Immature natural killer cell (primary cell): ENCODE measurements at regions not wholly inside any gene's neighbourhood (a gene's known extent, or its start where the extent isn't known, plus 50 kb on each side); places are given as distances from the start of the nearest gene placed in this dataset.

Experiments
- DNase-seq, 3 donors: peaks; one replicate each; pipeline ENCODE4 v3.0.0; 2022; ENCODE audit warnings: mixed read lengths in 1 of 3
- H3K27ac Mint-ChIP-seq, 6 donors: one replicate each; pipeline ENCODE4 v1.8.0; 2020; ENCODE audit warnings: mixed read lengths in 6 of 6, mild to moderate bottlenecking in 5 of 6, inconsistent platforms in 4 of 6, moderate library complexity in 3 of 6
- H3K27me3 Mint-ChIP-seq, 3 donors: one replicate each; pipeline ENCODE4 v1.8.0; 2020 to 2021; ENCODE audit warnings: low read depth in 3 of 3, mild to moderate bottlenecking in 3 of 3, mixed read lengths in 3 of 3, moderate library complexity in 3 of 3, inconsistent platforms in 1 of 3
- H3K36me3 Mint-ChIP-seq, 3 donors: one replicate each; pipeline ENCODE4 v1.8.0; 2020; ENCODE audit warnings: mixed read lengths in 3 of 3, inconsistent platforms in 2 of 3, mild to moderate bottlenecking in 2 of 3
- H3K4me1 Mint-ChIP-seq, 2 donors: one replicate each; pipeline ENCODE4 v1.8.0; 2020; ENCODE audit warnings: inconsistent platforms in 2 of 2, mild to moderate bottlenecking in 2 of 2, mixed read lengths in 2 of 2, moderate library complexity in 1 of 2
- H3K4me3 Mint-ChIP-seq, 5 donors: one replicate each; pipeline ENCODE4 v1.8.0; 2020; ENCODE audit warnings: mild to moderate bottlenecking in 5 of 5, mixed read lengths in 5 of 5, inconsistent platforms in 3 of 5, moderate library complexity in 3 of 5
- H3K9me3 Mint-ChIP-seq, 6 donors: one replicate each; pipeline ENCODE4 v1.8.0; 2020; ENCODE audit warnings: mild to moderate bottlenecking in 6 of 6, mixed read lengths in 6 of 6, inconsistent platforms in 4 of 6, moderate library complexity in 3 of 6

GRCh38 chr4:160193787-160194186, 1090.9 kb downstream of the RAPGEF2 start:
- no peak overlapping the region for H3K27ac Mint-ChIP-seq
- H3K36me3 Mint-ChIP-seq, result no peaks in the 10 kb centered on the region
- H3K9me3 Mint-ChIP-seq, result peaks cover 5 to 33% (median 14%) of the 10 kb centered on the region in 6 donors
- no peak for DNase-seq
- H3K27me3 Mint-ChIP-seq, result no peaks in the 10 kb centered on the region
- no peaks in the 10 kb centered on the region for H3K4me1 Mint-ChIP-seq
- no peak overlapping the region for H3K4me3 Mint-ChIP-seq

GRCh38 chr4:160194716-160195115, 1091.8 kb downstream of the RAPGEF2 start:
- no peak overlapping the region for H3K4me3 Mint-ChIP-seq
- H3K36me3 Mint-ChIP-seq, result no peaks in the 10 kb centered on the region
- peaks cover 5 to 42% (median 18%) of the 10 kb centered on the region in 6 donors for H3K9me3 Mint-ChIP-seq
- H3K27me3 Mint-ChIP-seq, result no peaks in the 10 kb centered on the region
- H3K4me1 Mint-ChIP-seq, result no peaks in the 10 kb centered on the region
- no peak overlapping the region for H3K27ac Mint-ChIP-seq
- no peak for DNase-seq

- no peak overlapping the region for H3K4me3 Mint-ChIP-seq
- no peaks in the 10 kb centered on the region for H3K4me1 Mint-ChIP-seq
- H3K9me3 Mint-ChIP-seq, result peaks cover 7 to 42% (median 24%) of the 10 kb centered on the region in 6 donors
- peaks cover 0 to 1% (median 0%) of the 10 kb centered on the region in 3 donors for H3K27me3 Mint-ChIP-seq
- DNase-seq, result no peak
- no peak overlapping the region for H3K27ac Mint-ChIP-seq
- H3K36me3 Mint-ChIP-seq, result no peaks in the 10 kb centered on the region
These were observed 1099.9 kb downstream of the RAPGEF2 start for GRCh38 chr4:160202802-160203201.

- no peak overlapping the region for H3K4me3 Mint-ChIP-seq
- H3K27ac Mint-ChIP-seq, result no peak overlapping the region
- H3K27me3 Mint-ChIP-seq, result no peaks in the 10 kb centered on the region
- no peaks in the 10 kb centered on the region for H3K36me3 Mint-ChIP-seq
- no peak for DNase-seq
- H3K9me3 Mint-ChIP-seq, result peaks cover 3 to 24% (median 12%) of the 10 kb centered on the region in 6 donors
- no peaks in the 10 kb centered on the region for H3K4me1 Mint-ChIP-seq
These were observed 1109.2 kb downstream of the RAPGEF2 start for GRCh38 chr4:160212078-160212477.

GRCh38 chr4:160213366-160213765, 1110.5 kb downstream of the RAPGEF2 start:
- peaks cover 3 to 32% (median 21%) of the 10 kb centered on the region in 6 donors for H3K9me3 Mint-ChIP-seq
- H3K27ac Mint-ChIP-seq, result no peak overlapping the region
- no peaks in the 10 kb centered on the region for H3K36me3 Mint-ChIP-seq
- H3K4me3 Mint-ChIP-seq, result no peak overlapping the region
- H3K4me1 Mint-ChIP-seq, result no peaks in the 10 kb centered on the region
- DNase-seq, result no peak
- no peaks in the 10 kb centered on the region for H3K27me3 Mint-ChIP-seq

- Mint-ChIP-seq H3K9me3 (peaks cover 7 to 56% (median 36%) of the 10 kb centered on the region in 6 donors), H3K4me1 (no peaks in the 10 kb centered on the region), H3K4me3 (no peak overlapping the region), H3K27ac (no peak overlapping the region), H3K27me3 (no peaks in the 10 kb centered on the region), H3K36me3 (peaks cover 0 to 4% (median 0%) of the 10 kb centered on the region in 3 donors)
- DNase-seq, result no peak
These were observed 1114.5 kb downstream of the RAPGEF2 start for GRCh38 chr4:160217352-160217751.

- Mint-ChIP-seq H3K9me3 (peaks cover 10 to 61% (median 25%) of the 10 kb centered on the region in 6 donors), H3K4me1 (no peaks in the 10 kb centered on the region), H3K4me3 (no peak overlapping the region), H3K36me3 (peaks cover 0 to 4% (median 0%) of the 10 kb centered on the region in 3 donors), H3K27me3 (peaks cover 0 to 5% (median 0%) of the 10 kb centered on the region in 3 donors), H3K27ac (no peak overlapping the region)
- DNase-seq, result no peak
These were observed 1121.2 kb downstream of the RAPGEF2 start for GRCh38 chr4:160224049-160224448.

GRCh38 chr4:160233141-160233540, 1130.3 kb downstream of the RAPGEF2 start:
- H3K4me3 Mint-ChIP-seq, result no peak overlapping the region
- H3K27ac Mint-ChIP-seq, result no peak overlapping the region
- peaks cover 0 to 4% (median 0%) of the 10 kb centered on the region in 3 donors for H3K36me3 Mint-ChIP-seq
- H3K4me1 Mint-ChIP-seq, result no peaks in the 10 kb centered on the region
- no peak for DNase-seq
- H3K9me3 Mint-ChIP-seq, result peaks cover 3 to 58% (median 24%) of the 10 kb centered on the region in 6 donors
- no peaks in the 10 kb centered on the region for H3K27me3 Mint-ChIP-seq

GRCh38 chr4:160235285-160235684, 1132.4 kb downstream of the RAPGEF2 start:
- Mint-ChIP-seq H3K27me3 (no peaks in the 10 kb centered on the region), H3K27ac (no peak overlapping the region), H3K9me3 (peaks cover 7 to 56% (median 24%) of the 10 kb centered on the region in 6 donors), H3K4me1 (no peaks in the 10 kb centered on the region), H3K36me3 (peaks cover 0 to 4% (median 0%) of the 10 kb centered on the region in 3 donors), H3K4me3 (no peak overlapping the region)
- DNase-seq, result no peak

GRCh38 chr4:160235771-160236170, 1132.9 kb downstream of the RAPGEF2 start:
- peaks cover 0 to 4% (median 0%) of the 10 kb centered on the region in 3 donors for H3K36me3 Mint-ChIP-seq
- no peaks in the 10 kb centered on the region for H3K27me3 Mint-ChIP-seq
- no peaks in the 10 kb centered on the region for H3K4me1 Mint-ChIP-seq
- no peak for DNase-seq
- H3K9me3 Mint-ChIP-seq, result peaks cover 9 to 51% (median 22%) of the 10 kb centered on the region in 6 donors
- no peak overlapping the region for H3K27ac Mint-ChIP-seq
- H3K4me3 Mint-ChIP-seq, result no peak overlapping the region

GRCh38 chr4:160238790-160239189, 1135.9 kb downstream of the RAPGEF2 start:
- H3K27me3 Mint-ChIP-seq, result no peaks in the 10 kb centered on the region
- H3K9me3 Mint-ChIP-seq, result peaks cover 9 to 48% (median 26%) of the 10 kb centered on the region in 6 donors
- no peak overlapping the region for H3K27ac Mint-ChIP-seq
- no peak for DNase-seq
- no peak overlapping the region for H3K4me3 Mint-ChIP-seq
- no peaks in the 10 kb centered on the region for H3K4me1 Mint-ChIP-seq
- H3K36me3 Mint-ChIP-seq, result no peaks in the 10 kb centered on the region

GRCh38 chr4:160247091-160247656, 1144.3 kb downstream of the RAPGEF2 start:
- H3K27ac Mint-ChIP-seq, result no peak overlapping the region
- no peaks in the 10 kb centered on the region for H3K4me1 Mint-ChIP-seq
- H3K27me3 Mint-ChIP-seq, result no peaks in the 10 kb centered on the region
- no peak for DNase-seq
- peaks cover 13 to 62% (median 33%) of the 10 kb centered on the region in 6 donors for H3K9me3 Mint-ChIP-seq
- no peaks in the 10 kb centered on the region for H3K36me3 Mint-ChIP-seq
- H3K4me3 Mint-ChIP-seq, result no peak overlapping the region

- peaks cover 0 to 1% (median 0%) of the 10 kb centered on the region in 3 donors for H3K27me3 Mint-ChIP-seq
- peaks cover 0 to 4% (median 0%) of the 10 kb centered on the region in 3 donors for H3K36me3 Mint-ChIP-seq
- no peak overlapping the region for H3K4me3 Mint-ChIP-seq
- DNase-seq, result no peak
- H3K27ac Mint-ChIP-seq, result no peak overlapping the region
- H3K9me3 Mint-ChIP-seq, result peaks cover 18 to 45% (median 22%) of the 10 kb centered on the region in 6 donors
- no peaks in the 10 kb centered on the region for H3K4me1 Mint-ChIP-seq
These were observed 1148.8 kb downstream of the RAPGEF2 start for GRCh38 chr4:160251522-160252170.

- Mint-ChIP-seq H3K9me3 (peaks cover 12 to 49% (median 29%) of the 10 kb centered on the region in 6 donors), H3K4me1 (no peaks in the 10 kb centered on the region), H3K4me3 (no peak overlapping the region), H3K27me3 (peaks cover 0 to 1% (median 1%) of the 10 kb centered on the region in 3 donors), H3K36me3 (peaks cover 0 to 4% (median 0%) of the 10 kb centered on the region in 3 donors), H3K27ac (no peak overlapping the region)
- no peak for DNase-seq
These were observed 1154.4 kb downstream of the RAPGEF2 start for GRCh38 chr4:160257318-160257717.
